Loucy (cell line): ENCODE measurements at regions not wholly inside any gene's neighbourhood (a gene's known extent, or its start where the extent isn't known, plus 50 kb on each side); places are given as distances from the start of the nearest gene placed in this dataset.

Experiments used
- H2AFZ ChIP-seq: fragments of 200-600 bp; sonication (generic); 2 replicates; pipeline ENCODE4 v1.6.0; 2016; ENCODE audit warnings: antibody characterized with exemption, mild to moderate bottlenecking, low read length, moderate library complexity
- H3F3A ChIP-seq: fragments of 200-600 bp; 2 replicates; pipeline ENCODE4 v1.6.0; 2016; ENCODE audit warnings: antibody characterized with exemption, low read depth, mild to moderate bottlenecking
- H3K27me3 ChIP-seq: fragments of 200-600 bp; sonication (generic); 2 replicates; pipeline ENCODE4 v1.6.1; 2014; ENCODE audit warnings: low read length, mild to moderate bottlenecking; ENCODE audit not compliant: insufficient read depth, poor library complexity, severe bottlenecking
- H3K36me3 ChIP-seq: fragments of 200-600 bp; sonication (generic); 2 replicates; pipeline ENCODE4 v1.6.1; 2016; ENCODE audit warnings: low read length; ENCODE audit not compliant: insufficient read depth
- H3K4me1 ChIP-seq: fragments of 200-600 bp; sonication (generic); 2 replicates; pipeline ENCODE4 v1.5.1; 2014; ENCODE audit warnings: low read length, mild to moderate bottlenecking; ENCODE audit not compliant: insufficient read depth, poor library complexity, severe bottlenecking
- H3K4me2 ChIP-seq: fragments of 200-600 bp; sonication (generic); 2 replicates; pipeline ENCODE4 v1.6.0; 2014; ENCODE audit warnings: antibody characterized with exemption, low read length, low read depth, mild to moderate bottlenecking; ENCODE audit not compliant: poor library complexity, severe bottlenecking
- H3K4me3 ChIP-seq: fragments of 200-600 bp; sonication (generic); 2 replicates; pipeline ENCODE4 v1.5.1; 2014; ENCODE audit warnings: low read length, mild to moderate bottlenecking, mixed read lengths; ENCODE audit not compliant: poor library complexity, severe bottlenecking
- H3K79me2 ChIP-seq: fragments of 200-600 bp; sonication (generic); 2 replicates; pipeline ENCODE4 v1.6.1; 2014; ENCODE audit warnings: low read length; ENCODE audit not compliant: insufficient read depth
- H3K9ac ChIP-seq: fragments of 200-600 bp; sonication (generic); 2 replicates; pipeline ENCODE4 v1.6.0; 2014; ENCODE audit warnings: mild to moderate bottlenecking, low read depth, low read length, moderate library complexity; ENCODE audit not compliant: poor library complexity, severe bottlenecking
- H3K9me2 ChIP-seq: fragments of 200-600 bp; sonication (generic); replicated peaks from 2 replicates; pipeline ENCODE4 v1.6.1; 2016; ENCODE audit warnings: low read depth, low read length, mixed read lengths
- H3K9me3 ChIP-seq: fragments of 200-600 bp; sonication (generic); 2 replicates; pipeline ENCODE4 v1.6.1; 2014; ENCODE audit warnings: mild to moderate bottlenecking, antibody characterized with exemption, low read length, low read depth; ENCODE audit not compliant: insufficient read depth
- H4K20me1 ChIP-seq: fragments of 200-600 bp; sonication (generic); 2 replicates; pipeline ENCODE4 v1.6.0; 2014; ENCODE audit warnings: antibody characterized with exemption, low read length, mild to moderate bottlenecking; ENCODE audit not compliant: insufficient read depth, poor library complexity, severe bottlenecking
- EZH2phosphoT487 ChIP-seq: fragments of 200-600 bp; IDR thresholded peaks from 2 replicates; pipeline ENCODE4 v1.6.1; 2018; ENCODE audit warnings: antibody characterized with exemption, mild to moderate bottlenecking, moderate library complexity, borderline replicate concordance
- TF ChIP-seq, protein P1 (sequence below): fragments of 200-600 bp; sonication (generic); conservative IDR thresholded peaks from 2 replicates; pipeline ENCODE4 v1.5.1; 2014; ENCODE audit warnings: mild to moderate bottlenecking, antibody characterized with exemption, low read length

DNA sequence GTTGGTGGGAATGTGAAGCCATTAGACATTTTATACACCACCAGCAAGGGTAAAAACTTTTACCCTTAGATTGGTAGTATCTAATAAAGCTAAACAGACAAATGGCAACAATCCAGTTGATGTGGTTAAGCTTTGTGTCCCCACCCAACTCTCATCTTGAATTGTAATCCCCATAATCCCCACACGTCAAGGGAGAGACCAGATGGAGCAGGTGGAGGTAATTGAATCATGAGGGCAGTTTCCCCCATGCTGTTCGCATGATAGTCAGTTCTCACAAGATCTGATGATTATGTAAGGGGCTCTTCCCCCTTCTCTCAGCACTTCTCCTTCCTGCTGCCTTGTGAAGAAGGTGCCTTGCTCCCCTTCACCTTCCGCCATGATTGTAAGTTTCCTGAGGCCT is 602.3 kb downstream of the NUF2 start:
- no peaks in the 10 kb centered on the region for H3K36me3 ChIP-seq
- H3K4me1 ChIP-seq, result peaks cover 19% of the 10 kb centered on the region
- no peaks in the 10 kb centered on the region for H3K79me2 ChIP-seq
- H3K9ac ChIP-seq, result no peak overlapping the region
- no peaks in the 10 kb centered on the region for H3K27me3 ChIP-seq
- no peaks in the 10 kb centered on the region for H4K20me1 ChIP-seq
- no peaks in the 10 kb centered on the region for H3K9me2 ChIP-seq
- peak overlapping the region; percentile 75 for H3K4me2 ChIP-seq
- H3K4me3 ChIP-seq, result no peak overlapping the region
- peaks cover 5% of the 10 kb centered on the region; the same call in 1 of the 2 replicates for H3F3A ChIP-seq
- TF ChIP-seq, protein P1, sequence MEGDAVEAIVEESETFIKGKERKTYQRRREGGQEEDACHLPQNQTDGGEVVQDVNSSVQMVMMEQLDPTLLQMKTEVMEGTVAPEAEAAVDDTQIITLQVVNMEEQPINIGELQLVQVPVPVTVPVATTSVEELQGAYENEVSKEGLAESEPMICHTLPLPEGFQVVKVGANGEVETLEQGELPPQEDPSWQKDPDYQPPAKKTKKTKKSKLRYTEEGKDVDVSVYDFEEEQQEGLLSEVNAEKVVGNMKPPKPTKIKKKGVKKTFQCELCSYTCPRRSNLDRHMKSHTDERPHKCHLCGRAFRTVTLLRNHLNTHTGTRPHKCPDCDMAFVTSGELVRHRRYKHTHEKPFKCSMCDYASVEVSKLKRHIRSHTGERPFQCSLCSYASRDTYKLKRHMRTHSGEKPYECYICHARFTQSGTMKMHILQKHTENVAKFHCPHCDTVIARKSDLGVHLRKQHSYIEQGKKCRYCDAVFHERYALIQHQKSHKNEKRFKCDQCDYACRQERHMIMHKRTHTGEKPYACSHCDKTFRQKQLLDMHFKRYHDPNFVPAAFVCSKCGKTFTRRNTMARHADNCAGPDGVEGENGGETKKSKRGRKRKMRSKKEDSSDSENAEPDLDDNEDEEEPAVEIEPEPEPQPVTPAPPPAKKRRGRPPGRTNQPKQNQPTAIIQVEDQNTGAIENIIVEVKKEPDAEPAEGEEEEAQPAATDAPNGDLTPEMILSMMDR, result no peak
- TF ChIP-seq EZH2phosphoT487, result no peak
- H2AFZ ChIP-seq, result no peak overlapping the region
- H3K9me3 ChIP-seq, result no peaks in the 10 kb centered on the region

DNA sequence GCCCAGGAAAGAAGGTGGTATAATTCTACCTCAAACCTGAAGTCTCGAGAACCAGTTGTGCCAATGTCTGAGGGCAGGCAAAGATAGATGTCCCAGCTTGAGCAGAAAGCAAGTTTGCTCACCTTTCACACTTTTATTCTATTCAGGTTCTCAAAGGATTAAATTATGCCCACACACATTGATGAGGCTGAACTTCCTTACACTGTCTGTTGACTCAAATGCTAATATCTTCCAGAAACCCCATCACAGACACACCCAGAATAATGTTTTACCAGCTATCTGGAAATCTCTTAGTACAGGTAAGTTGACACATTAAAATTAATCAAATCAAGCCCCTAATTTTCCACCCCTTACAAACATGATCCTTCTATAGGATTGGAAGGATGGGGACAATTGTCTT is 605.7 kb downstream of the NUF2 start:
- Histone ChIP-seq H2AFZ (no peak overlapping the region), H3K4me1 (peaks cover 19% of the 10 kb centered on the region), H4K20me1 (no peaks in the 10 kb centered on the region), H3K27me3 (no peaks in the 10 kb centered on the region), H3K9me2 (no peaks in the 10 kb centered on the region), H3K9ac (no peak overlapping the region), H3K4me3 (no peak overlapping the region), H3K9me3 (no peaks in the 10 kb centered on the region), H3K4me2 (no peak overlapping the region), H3F3A (peaks cover 5% of the 10 kb centered on the region; the same call in 1 of the 2 replicates), H3K79me2 (no peaks in the 10 kb centered on the region), H3K36me3 (no peaks in the 10 kb centered on the region)
- TF ChIP-seq EZH2phosphoT487, result no peak
- TF ChIP-seq, protein P1, result no peak

DNA sequence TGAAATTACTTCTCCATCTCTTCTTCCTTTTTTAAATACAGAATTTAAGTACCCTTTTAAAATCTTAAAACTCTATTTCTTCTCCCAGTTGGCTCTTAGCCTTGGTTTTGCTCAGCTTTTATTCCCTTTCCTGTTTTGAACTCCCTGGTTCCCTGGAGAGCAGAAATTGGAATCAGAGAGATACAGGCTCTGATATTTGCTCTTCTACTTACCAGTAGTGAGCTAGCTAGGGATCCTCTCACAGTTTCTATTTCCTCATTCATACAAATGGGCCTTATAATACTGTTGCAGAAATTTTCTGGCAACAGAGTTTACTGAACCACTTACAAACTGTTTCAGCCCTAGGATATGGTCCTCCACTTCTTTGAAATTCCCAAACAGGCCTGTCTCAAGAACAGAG is 606.3 kb downstream of the NUF2 start:
- Histone ChIP-seq H3K79me2 (no peaks in the 10 kb centered on the region), H2AFZ (peak overlapping the region; percentile 83), H3K4me3 (no peak overlapping the region), H3K9me3 (no peaks in the 10 kb centered on the region), H3K4me1 (peaks cover 22% of the 10 kb centered on the region), H3F3A (peaks cover 5% of the 10 kb centered on the region; the same call in 1 of the 2 replicates), H3K36me3 (no peaks in the 10 kb centered on the region), H3K9ac (no peak overlapping the region), H3K27me3 (no peaks in the 10 kb centered on the region), H3K9me2 (no peaks in the 10 kb centered on the region), H4K20me1 (no peaks in the 10 kb centered on the region), H3K4me2 (peak overlapping the region; percentile 41)
- TF ChIP-seq EZH2phosphoT487, result no peak

DNA sequence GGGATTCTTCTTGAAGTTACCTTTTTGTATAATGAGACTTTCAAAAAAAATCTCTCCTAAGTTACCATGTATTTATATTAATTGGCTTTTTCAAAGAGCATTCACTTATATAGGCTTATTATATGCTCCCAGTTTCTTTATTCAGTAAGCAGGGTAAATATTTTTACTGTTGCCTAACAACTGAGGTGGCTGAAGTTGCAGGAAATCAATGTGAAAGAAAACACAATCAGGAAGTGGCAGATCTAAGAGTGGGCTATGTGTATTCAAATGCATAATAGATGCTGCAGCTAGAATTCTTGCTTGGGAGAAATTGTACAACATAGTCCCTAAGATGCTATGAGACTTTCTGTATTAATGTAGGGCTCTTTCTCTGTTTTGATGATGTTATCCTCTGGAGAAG is 606.9 kb downstream of the NUF2 start:
- no peak for TF ChIP-seq EZH2phosphoT487
- TF ChIP-seq, protein P1, result no peak
- Histone ChIP-seq H3K4me3 (no peak overlapping the region), H3K9ac (no peak overlapping the region), H3K27me3 (no peaks in the 10 kb centered on the region), H4K20me1 (no peaks in the 10 kb centered on the region), H3K9me3 (no peaks in the 10 kb centered on the region), H3K9me2 (no peaks in the 10 kb centered on the region), H3K4me2 (peak overlapping the region; percentile 41), H3K36me3 (no peaks in the 10 kb centered on the region), H3F3A (0 out of 2 replicates have a peak, but pooled peaks cover 3% of the 10 kb centered on the region), H3K79me2 (no peaks in the 10 kb centered on the region), H2AFZ (peak overlapping the region; percentile 83; the same call in 1 of the 2 replicates), H3K4me1 (peaks cover 22% of the 10 kb centered on the region)
